ENCODE measurements at regions not wholly inside any gene's neighbourhood (a gene's known extent, or its start where the extent isn't known, plus 50 kb on each side); places are given as distances from the start of the nearest gene placed in this dataset.

DNA sequence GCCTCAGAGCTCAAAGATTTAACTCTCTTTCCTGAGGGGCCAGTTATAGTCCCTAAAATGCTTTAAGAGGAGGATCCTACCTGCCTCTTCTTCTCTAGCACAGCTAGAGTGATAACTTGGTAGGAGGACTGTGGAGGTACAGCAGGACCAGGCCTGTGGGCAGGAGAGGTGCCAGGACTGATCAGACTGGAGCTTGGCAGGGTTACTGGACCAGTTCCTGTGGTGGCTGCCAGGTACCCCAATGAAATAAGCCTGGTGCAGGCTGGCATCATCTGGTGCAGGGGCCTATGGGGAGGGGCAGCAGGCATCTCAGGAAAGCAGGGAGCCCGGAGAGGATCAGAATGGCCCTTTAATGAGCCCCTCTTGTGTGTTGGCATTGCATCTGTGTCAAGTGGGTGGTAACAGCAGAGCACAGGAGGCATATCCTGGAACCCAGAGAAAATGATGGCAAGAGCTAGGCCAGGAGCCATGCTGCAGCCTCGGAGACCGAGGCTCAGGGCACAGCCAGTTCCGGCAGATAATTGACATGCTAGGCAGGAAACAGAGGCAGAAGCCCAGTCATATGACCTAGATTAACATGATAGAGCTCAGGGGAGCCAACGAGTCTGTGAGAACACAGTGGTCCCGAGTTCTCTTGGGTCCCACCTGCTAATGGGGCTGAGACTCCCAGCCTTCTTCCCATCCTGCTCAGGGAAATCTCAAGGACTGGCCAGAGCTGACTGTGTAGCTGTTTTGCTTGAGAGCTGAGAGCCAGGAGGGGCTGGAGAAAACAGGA is 187.5 kb upstream of the ZBED5 start:
- no peaks in the 10 kb centered on the region for H3K9me3 Mint-ChIP-seq
- peak overlapping the region in 1 of 2 donors; percentile 39 for H3K27ac Mint-ChIP-seq
- ATAC-seq (no peak), DNase-seq (ENCODE audit: low spot score in 2 of 2) (no peak)
- H3K36me3 Mint-ChIP-seq: no peaks in the 10 kb centered on the region

DNA sequence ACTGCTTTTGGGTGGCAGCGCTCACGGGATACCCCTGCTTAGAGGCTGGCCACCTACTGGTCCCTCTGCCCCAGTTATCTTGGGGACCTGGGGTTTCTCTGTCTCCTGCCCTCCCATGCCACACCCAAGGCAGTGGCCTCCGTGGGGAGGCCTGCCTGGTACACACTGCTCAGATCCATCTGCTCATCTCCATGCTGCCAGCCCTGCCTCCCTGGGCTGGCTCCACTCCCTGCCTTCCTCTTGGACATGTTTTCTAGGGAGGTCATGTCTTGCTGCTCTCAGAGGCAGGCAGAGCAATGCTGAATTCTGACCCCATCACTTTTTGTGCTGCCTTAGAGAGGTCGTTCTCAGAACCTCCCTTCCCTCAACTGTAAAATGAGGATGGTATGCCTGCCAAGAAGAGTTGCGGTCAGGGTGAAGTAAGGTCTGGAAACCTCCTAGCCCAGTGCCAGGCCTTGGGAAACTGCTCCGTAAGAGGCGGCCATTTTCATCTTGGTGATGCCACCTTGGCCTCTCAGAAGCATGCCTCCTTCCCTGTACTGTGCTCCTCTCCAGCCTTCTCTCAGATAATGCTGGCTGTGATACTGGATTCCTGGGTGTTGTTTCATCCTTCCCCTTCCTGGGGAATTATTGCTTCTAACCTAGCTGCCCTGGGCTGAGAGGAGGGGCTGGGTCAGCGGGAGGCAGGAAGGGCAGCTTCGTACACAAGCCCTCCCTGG is 186.4 kb upstream of the ZBED5 start:
- H3K9me3 Mint-ChIP-seq: no peaks in the 10 kb centered on the region
- ATAC-seq: no peak
- H3K36me3 Mint-ChIP-seq: no peaks in the 10 kb centered on the region
- no peak for DNase-seq (ENCODE audit: low spot score in 2 of 2)
- H3K27ac Mint-ChIP-seq: peak overlapping the region in 1 of 2 donors; percentile 21

DNA sequence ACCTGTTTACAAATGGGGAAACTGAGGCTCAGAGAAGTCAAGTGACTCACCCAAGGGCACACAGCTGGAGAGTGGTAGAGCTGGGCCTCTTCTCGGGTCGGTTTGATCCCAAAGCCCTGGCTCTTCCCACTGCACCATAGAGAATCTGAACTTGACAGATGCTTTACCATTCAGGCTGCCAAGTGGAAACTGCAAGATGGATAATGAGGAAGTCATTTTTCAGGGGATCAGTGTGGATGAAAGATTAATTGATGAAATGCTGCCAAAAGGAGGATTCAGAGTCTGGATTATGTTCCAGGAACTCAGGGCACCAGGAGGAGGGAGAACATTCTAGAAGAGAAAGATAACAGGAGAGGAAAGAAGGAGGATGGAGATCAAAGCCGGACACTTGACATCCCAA is 185.9 kb upstream of the ZBED5 start:
- Mint-ChIP-seq H3K27ac (peak overlapping the region in 1 of 2 donors; percentile 21), H3K9me3 (no peaks in the 10 kb centered on the region), H3K36me3 (no peaks in the 10 kb centered on the region)
- DNase-seq (ENCODE audit: low spot score in 2 of 2) (no peak), ATAC-seq (no peak)

DNA sequence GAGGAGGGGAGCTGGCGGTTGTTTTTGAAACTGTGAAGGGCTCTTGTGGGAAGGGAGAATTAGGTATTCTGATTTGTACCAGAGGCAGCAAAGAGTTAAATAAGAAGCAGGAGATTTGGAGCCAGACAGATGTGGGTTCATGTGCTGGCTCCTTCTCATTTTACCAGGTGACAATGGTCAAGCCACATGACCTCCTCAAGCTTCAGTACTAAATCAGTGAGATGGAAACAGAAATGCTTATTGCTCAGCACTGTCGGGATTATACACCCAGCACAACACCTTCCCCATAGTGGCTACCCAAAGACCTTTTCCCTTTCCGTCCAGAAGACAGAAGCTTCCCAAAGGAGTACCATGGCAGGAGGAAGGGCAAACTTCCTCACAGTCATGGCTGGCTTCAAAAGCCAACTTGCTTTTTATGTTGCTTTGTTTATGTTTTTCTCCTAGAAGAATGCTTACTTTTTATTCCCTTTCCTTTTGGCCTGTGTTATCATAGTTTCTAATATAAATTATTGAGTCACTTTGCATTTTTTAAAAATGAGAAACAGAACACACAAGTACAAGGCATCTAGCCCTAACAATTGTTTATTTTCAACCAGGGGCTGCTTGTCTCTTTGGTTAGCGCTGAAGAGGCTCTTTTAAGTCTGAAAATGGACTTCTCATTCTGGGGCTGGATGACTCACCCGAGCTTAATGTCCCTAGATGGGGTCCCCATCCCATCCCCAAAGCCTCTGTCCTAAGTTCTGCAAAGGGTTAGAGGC is 181.5 kb upstream of the ZBED5 start:
- Mint-ChIP-seq H3K9me3 (no peaks in the 10 kb centered on the region), H3K36me3 (no peaks in the 10 kb centered on the region), H3K27ac (no peak overlapping the region)
- DNase-seq (ENCODE audit: low spot score in 2 of 2) (no peak), ATAC-seq (no peak)

DNA sequence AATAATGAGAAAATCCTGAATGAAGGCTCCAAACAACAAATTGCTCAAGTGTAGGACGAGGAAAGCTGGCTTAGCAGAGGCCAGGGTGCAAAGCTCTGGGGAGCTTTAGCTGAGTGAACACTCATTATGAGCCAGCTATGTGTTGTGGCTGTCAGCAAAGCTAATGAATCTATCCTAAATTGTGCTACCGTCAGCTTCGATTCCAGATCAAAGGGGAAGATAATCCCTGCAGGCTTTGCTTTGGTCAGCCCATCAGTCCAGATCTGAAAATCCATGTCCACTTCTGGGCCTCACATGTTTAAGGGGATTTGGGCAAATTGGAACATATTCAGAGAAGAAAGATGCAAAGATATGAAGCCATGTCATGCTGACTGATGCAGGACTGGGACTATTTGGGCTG is 180.9 kb upstream of the ZBED5 start:
- DNase-seq (ENCODE audit: low spot score in 2 of 2) (no peak), ATAC-seq (no peak)
- Mint-ChIP-seq H3K27ac (no peak overlapping the region), H3K9me3 (no peaks in the 10 kb centered on the region), H3K36me3 (no peaks in the 10 kb centered on the region)

DNA sequence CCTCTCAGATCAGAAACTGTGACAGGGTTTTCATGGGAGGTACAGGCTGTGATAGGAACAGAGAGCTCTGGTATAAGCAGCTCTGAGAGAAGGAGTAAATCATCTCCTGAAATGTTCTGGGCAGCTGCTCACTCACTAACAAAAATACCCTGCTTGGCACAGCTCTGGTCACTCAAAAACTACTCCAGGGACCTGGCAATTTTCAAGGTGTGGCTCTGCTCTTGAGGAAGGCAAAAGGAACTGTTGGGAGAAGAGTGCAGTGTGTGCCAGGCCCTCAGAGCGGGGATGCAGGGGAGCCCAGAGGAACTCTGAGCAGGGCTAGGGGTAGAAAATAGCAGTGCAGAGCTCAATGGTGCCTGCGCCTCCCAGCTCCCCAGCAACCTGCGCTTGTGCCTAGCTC is 180.5 kb upstream of the ZBED5 start:
- DNase-seq (ENCODE audit: low spot score in 2 of 2) (no peak), ATAC-seq (no peak)
- Mint-ChIP-seq H3K27ac (no peak overlapping the region), H3K9me3 (no peaks in the 10 kb centered on the region), H3K36me3 (no peaks in the 10 kb centered on the region)

DNA sequence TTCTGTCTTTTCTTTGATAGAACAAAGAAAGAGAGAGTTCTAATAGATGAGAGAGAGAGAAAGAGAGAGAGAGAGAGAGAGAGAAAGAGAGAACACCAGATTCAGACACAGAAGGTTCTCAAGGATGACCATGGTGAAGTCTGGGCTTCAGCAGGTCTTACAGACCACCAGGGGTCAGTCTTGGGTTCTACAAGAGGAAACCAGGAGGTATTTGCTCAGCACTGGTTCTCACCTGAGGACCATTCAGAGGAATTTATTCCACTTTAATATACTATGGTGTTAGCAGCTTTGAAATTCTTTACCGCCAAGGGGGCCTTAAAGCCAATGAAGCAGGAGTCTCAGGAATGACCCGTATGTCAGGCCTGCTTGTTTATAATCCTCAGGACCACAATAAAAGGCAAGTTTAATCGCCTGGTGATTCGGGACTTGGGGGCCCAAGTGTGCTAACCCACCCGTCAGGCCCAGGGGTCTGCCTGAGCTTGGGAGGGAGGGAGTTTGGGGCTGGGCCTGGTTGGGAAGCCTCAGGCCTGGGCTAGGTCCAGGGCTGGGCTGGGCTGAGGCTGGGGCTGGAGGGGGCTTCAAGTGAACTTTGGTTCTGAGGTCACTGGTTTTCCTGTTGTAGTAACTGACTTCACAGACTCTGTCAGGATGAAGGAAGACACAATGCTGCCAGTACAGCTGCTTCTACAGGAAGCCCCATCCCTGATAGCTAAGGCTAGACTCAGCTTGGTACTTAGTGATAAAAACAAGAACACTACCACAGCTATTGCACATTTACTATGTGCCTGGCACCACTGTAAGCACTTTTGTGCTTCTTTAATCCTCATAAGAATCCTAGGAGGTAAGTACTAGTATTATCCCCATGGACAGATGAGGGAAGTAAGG is 179.2 kb upstream of the ZBED5 start:
- ATAC-seq: peak; percentile 74 to 80
- DNase-seq (ENCODE audit: low spot score in 2 of 2): peak in 1 of 2 donors; percentile 40
- H3K9me3 Mint-ChIP-seq: no peaks in the 10 kb centered on the region
- no peaks in the 10 kb centered on the region for H3K36me3 Mint-ChIP-seq
- peak overlapping the region in 1 of 2 donors; percentile 21 for H3K27ac Mint-ChIP-seq

DNA sequence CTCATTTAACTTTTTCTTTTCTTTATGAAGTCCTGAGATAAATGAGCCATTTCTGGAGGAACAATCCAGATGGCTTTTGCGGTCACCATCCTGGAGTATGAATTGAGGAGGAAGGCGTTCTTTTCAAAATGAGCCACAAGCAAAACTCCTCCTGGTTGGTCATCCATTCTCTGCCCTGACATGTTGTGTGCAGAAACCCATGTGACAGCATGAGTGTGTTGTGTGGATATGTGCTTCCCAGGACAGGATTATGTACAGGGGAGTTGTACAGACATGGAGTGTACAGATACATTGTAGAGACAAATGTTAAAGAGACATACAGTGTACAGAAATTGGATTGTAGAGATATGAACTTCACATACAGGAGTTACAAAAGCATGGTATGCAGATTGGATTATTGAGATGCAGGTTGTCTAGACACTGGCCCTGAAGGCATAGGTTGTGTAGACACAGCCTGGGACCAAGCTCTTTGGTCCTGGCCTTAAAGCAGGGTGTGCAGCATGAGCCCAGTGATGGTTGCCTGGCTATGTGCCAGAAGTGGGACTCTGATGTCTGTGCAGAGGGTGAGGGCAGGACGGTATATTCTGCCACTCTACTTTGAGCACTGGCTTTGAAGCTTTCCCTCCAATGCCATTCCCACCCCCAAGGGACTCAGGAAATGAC is 178.5 kb upstream of the ZBED5 start:
- ATAC-seq (peak in 1 of 2 donors; percentile 22), DNase-seq (ENCODE audit: low spot score in 2 of 2) (no peak)
- Mint-ChIP-seq H3K9me3 (no peaks in the 10 kb centered on the region), H3K36me3 (no peaks in the 10 kb centered on the region), H3K27ac (peak overlapping the region in 1 of 2 donors; percentile 21)

DNA sequence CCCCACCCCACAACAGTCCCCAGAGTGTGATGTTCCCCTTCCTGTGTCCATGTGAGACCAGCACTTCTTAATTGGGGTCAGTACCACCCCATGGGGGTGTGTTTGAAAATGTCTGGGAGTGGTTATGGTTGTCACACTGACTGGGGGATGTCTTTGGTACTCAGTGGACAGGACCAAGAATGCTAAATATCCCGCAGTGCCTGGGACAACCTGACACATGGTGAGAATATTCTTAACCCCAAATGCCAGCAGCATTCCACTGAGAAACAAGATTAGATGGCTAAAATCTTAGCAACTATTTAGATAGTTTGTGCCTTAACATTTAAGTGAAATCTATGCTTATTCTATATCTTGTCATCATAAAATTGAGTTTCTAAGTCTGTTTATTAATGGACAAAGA is 177.5 kb upstream of the ZBED5 start:
- no peak overlapping the region for H3K27ac Mint-ChIP-seq
- no peaks in the 10 kb centered on the region for H3K9me3 Mint-ChIP-seq
- DNase-seq (ENCODE audit: low spot score in 2 of 2): no peak
- no peaks in the 10 kb centered on the region for H3K36me3 Mint-ChIP-seq
- no peak for ATAC-seq

DNA sequence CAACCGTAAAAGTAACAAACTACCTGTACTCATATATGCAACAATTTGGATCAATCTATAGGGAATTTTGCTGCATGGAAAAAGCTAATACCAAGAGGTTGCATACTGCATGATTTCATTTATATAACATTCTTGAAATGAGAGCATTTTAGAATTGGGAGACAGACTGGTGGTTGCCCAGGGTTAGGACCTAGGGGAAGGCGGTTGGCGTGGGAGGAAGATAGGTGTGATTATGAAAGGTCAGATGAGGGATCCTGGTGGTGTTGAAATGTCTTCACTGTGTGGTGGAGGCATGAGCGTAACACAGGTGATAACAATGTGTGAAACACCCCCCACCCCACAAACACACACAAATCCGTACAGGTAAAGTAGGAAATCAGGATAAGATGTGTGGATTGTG is 176.6 kb upstream of the ZBED5 start:
- H3K36me3 Mint-ChIP-seq: no peaks in the 10 kb centered on the region
- DNase-seq (ENCODE audit: low spot score in 2 of 2) (no peak), ATAC-seq (no peak)
- H3K9me3 Mint-ChIP-seq: no peaks in the 10 kb centered on the region
- peak overlapping the region in 1 of 2 donors; percentile 60 for H3K27ac Mint-ChIP-seq

DNA sequence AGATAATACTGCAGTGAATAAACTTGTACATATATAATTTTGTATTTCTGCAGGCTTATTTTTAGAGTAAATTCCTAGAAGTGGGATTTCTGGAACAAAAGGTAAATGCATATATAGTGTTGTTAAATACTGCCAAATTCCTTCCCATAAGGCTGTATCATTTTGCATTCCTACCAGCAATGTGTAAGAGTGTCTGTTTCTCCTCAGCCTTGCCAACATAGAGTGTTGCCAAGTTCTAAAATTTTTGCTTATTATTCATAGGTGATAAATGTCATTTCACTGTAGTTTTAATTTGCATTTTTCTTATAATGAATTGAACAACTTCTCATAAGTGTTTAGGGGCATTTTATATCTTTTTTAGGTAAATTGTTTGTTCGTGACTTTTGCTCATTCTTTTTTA is 174.2 kb upstream of the ZBED5 start:
- Mint-ChIP-seq H3K27ac (no peak overlapping the region), H3K36me3 (no peaks in the 10 kb centered on the region), H3K9me3 (no peaks in the 10 kb centered on the region)
- DNase-seq (ENCODE audit: low spot score in 2 of 2): no peak
- ATAC-seq: no peak

DNA sequence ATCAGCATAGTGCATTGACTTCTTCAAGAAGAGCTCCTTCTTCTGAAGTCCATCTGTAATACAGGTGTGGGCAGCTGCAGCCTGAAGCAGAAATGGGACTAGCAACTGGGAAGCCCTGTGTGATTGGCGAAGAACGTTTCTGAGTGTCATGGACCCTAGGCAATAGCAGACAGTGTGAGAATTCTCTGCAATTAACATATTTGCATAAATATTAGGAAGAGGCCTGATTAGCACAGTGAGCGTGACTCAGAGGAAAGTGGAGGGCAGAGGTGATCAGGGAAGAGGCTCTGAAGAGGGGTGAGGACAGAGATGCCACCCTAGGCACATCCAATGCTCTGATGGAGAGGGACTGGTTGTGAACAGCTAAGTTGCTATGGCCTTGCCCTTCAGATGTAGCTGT is 171.2 kb upstream of the ZBED5 start:
- no peak for ATAC-seq
- Mint-ChIP-seq H3K9me3 (no peaks in the 10 kb centered on the region), H3K27ac (no peak overlapping the region), H3K36me3 (no peaks in the 10 kb centered on the region)
- DNase-seq (ENCODE audit: low spot score in 2 of 2): no peak

DNA sequence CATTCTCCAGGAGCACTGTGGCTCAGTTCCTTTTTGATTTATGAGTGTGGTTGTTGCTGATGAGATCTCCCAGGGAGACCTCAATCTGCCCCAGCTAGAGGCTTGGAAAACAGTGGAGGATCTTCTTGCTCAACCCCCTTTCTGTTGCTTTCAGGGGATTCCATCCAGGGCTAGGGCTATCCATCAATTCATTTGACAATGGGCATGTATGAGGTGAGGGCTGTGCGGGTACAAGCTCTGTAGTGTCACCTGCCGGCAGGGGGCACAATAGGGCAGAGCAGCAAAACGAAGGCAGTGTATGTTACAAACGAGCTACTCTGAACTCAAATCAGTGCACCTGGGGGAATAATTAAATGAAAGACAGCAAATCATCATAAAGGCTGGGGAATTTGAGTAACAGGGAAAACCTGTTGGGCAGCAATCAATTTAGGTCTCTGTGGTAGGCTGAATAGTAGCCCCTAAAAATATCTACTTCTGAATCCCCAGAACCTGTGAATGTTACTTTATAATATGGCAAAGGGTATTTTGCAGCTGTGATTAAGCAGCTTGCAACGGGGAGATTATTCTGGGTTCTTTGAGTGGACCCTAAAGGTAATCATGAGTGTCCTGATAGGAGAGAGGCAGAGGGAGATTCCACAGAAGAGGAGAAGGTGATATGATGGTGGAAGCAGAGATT is 170.3 kb upstream of the ZBED5 start:
- ATAC-seq (peak; percentile 76 to 87), DNase-seq (ENCODE audit: low spot score in 2 of 2) (peak; percentile 59 to 77)
- H3K27ac Mint-ChIP-seq: no peak overlapping the region
- no peaks in the 10 kb centered on the region for H3K36me3 Mint-ChIP-seq
- no peaks in the 10 kb centered on the region for H3K9me3 Mint-ChIP-seq

DNA sequence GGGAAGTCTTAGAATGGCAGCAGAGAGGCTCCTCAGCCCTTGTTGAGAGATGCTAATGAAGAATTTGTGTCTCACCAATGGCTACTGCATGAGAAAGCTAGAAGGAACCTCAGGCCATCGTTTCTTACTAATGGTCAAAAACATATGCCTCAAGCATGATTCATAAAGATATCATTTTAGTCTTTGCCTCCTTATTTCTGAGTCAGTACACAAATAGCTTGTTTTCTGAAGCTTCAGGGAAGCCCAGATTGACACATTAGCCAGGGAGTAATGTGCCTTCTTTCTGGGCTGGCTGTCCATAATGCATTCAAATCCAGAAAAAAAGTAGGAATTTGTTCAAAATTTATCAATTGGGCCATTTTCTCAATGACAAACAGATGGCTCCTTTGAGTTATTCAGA is 169.4 kb upstream of the ZBED5 start:
- Mint-ChIP-seq H3K36me3 (no peaks in the 10 kb centered on the region), H3K9me3 (no peaks in the 10 kb centered on the region), H3K27ac (no peak overlapping the region)
- DNase-seq (ENCODE audit: low spot score in 2 of 2): no peak
- ATAC-seq: no peak

DNA sequence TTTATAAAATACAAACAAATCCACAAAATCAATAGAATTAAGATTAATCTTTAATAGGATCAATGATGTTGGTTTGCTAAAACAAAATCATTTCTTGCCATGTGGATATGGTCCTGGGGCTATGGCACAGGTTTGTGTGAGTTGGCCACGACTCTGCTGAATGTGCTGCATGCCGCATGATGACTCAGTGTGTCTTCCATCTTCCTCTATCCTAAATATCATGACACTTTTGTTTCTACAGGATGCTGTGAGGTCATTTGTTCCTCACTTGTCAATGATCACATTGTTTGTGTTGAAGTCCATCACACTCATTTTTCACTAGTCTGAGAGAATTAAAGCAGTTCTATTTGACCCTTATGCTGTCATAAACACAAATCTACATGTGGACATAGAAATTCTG is 167.2 kb upstream of the ZBED5 start:
- ATAC-seq: no peak
- Mint-ChIP-seq H3K9me3 (no peaks in the 10 kb centered on the region), H3K27ac (no peak overlapping the region), H3K36me3 (no peaks in the 10 kb centered on the region)
- no peak for DNase-seq (ENCODE audit: low spot score in 2 of 2)

Measured in activated naive CD4-positive, alpha-beta T cell treated with anti-CD3 and anti-CD28 coated beads, Interleukin-2, amount 50 U/mL, for 72 hours (primary cell).